ENCODE measurements at regions not wholly inside any gene's neighbourhood (a gene's known extent, or its start where the extent isn't known, plus 50 kb on each side); places are given as distances from the start of the nearest gene placed in this dataset.

DNA sequence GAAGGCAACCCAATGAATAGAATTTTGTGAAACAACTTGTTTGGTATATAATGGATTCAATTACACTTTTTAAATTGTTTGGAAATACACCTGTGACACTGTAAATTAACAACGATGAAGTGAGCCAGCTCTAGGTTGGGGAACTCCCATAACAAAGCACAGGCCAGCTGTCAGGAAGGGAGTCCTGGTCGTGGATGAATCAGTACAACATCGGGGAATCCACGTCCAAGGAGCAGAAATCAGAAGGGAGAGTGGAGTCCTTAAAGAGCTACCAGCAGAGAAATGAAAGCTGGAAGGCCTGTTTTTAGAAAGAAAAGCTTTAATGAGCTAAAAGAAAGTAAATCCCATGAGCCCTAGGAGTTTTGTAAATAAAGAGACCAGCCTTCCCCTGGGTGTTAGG is 223.1 kb upstream of the SLC35B3 start:
- TF ChIP-seq, protein P1, sequence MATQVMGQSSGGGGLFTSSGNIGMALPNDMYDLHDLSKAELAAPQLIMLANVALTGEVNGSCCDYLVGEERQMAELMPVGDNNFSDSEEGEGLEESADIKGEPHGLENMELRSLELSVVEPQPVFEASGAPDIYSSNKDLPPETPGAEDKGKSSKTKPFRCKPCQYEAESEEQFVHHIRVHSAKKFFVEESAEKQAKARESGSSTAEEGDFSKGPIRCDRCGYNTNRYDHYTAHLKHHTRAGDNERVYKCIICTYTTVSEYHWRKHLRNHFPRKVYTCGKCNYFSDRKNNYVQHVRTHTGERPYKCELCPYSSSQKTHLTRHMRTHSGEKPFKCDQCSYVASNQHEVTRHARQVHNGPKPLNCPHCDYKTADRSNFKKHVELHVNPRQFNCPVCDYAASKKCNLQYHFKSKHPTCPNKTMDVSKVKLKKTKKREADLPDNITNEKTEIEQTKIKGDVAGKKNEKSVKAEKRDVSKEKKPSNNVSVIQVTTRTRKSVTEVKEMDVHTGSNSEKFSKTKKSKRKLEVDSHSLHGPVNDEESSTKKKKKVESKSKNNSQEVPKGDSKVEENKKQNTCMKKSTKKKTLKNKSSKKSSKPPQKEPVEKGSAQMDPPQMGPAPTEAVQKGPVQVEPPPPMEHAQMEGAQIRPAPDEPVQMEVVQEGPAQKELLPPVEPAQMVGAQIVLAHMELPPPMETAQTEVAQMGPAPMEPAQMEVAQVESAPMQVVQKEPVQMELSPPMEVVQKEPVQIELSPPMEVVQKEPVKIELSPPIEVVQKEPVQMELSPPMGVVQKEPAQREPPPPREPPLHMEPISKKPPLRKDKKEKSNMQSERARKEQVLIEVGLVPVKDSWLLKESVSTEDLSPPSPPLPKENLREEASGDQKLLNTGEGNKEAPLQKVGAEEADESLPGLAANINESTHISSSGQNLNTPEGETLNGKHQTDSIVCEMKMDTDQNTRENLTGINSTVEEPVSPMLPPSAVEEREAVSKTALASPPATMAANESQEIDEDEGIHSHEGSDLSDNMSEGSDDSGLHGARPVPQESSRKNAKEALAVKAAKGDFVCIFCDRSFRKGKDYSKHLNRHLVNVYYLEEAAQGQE (IDR thresholded peaks at IDR 0.05; ENCODE audit: insufficient read depth in 1 of 2, low read depth in 2 of 2, low read length in 2 of 2): no peak
- no peak for TF ChIP-seq TAF1 (IDR thresholded peaks at IDR 0.05; ENCODE audit: borderline replicate concordance, insufficient read depth, low read length)
- TF ChIP-seq POLR2AphosphoS5 (IDR thresholded peaks at IDR 0.05; ENCODE audit: low read depth, low read length): no peak
- no peak for TF ChIP-seq SIN3A (IDR thresholded peaks at IDR 0.05; ENCODE audit: borderline replicate concordance, insufficient read depth, low read length)
- TF ChIP-seq FOXP2 (optimal IDR thresholded peaks at IDR 0.05; ENCODE audit: borderline replicate concordance, extremely low read depth, extremely low read length, insufficient read depth): no peak

Measured in PFSK-1 (cell line).